ENCODE measurements at regions not wholly inside any gene's neighbourhood (a gene's known extent, or its start where the extent isn't known, plus 50 kb on each side); places are given as distances from the start of the nearest gene placed in this dataset.

DNA sequence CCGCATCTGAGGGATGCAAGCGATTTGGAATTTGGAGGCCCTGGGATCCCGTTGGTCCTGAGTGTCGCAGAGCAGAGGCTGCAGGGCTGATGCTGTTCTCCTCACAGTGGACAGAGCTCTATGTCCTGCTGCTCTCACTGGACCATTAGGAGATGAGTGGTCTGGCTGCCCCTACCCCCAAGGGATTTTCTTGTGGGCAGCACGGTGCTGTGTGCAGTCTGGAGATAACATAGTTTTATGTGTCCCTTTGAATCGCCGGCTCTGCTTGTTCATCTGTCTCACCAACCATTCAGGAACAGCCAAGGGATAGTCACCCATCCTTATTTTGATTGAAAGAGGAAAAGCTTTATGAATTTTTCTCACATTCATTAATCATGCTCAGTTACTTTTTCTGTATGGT lies 49.9 kb downstream of the CHRM3 start:
- DNase-seq = no peak

DNA sequence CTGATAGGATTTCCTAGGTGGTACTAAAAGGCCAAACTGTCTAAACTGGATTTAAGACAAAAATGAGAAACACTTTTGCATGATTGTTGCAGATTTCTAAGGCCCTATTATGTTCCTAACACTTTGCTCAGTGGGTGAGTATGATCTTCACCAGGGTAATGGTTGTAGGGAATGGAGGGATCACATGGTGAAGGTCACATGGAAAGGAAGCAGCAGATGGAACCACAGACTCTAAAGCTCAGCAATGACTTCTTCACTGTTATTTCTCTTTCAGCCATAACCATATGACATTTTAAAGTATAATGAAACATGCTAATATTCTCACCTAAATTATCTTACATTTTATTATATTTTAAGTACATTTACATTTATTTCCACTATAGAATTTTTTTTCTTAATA lies 51.5 kb downstream of the CHRM3 start:
- no peak for DNase-seq

DNA sequence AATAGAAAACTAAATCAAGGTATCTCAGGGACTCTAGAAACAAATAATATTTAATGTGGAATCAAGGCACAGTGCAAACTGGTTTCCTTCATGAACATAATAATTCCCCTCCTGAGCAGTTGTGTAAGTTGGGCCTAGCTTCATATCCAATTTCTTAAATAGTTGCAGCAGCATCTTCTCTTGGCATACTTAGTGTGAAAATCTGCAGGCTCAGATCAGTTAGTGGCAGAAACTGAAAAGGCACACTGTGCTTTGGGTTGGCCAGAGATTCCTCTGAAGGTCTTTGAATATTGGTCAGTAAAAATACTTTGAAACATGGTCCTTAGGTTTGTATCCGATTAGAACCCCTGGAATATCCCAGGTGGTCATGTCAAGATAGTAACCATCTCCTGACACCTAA lies 52.5 kb downstream of the CHRM3 start:
- DNase-seq = no peak

DNA sequence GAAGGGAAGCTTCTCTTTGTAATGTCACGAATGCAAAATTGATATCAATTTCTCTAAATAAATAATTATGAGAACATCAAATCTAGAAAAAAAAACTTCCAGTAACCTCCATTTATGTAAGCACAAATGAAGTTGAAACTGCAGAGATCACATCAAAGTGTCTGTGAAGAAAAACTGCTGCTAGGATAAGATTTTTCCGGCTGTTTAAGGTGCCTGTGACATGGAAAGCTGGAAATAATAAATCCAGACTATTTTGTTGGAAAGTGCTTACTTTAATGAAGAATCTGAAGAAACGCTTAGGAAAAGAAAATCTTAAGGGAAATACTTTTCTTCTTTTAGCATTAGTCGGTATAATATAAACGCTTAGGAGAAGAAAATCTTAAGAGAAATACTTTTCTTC lies 57.0 kb downstream of the CHRM3 start:
- no peak for DNase-seq

DNA sequence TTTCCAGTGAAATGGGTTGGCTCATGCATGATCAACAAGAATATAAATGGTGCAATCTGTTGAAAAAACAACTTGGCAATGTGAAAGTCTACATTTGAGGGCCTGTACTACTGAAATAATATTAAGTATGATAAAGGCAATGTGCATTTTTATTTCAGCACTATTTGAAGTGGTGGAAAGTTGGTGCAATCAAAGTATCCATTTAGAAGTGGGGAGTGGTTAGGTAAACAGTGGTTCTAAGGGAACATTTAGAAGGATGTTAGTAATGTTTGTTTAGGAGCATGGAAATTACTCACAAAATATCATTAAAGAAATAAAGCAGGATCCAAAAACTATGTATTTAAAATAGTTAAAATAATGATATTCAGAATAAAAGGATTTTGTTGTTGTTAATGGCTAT lies 60.2 kb downstream of the CHRM3 start:
- no peak for DNase-seq

- no peak for DNase-seq
These were observed 62.5 kb downstream of the CHRM3 start for GRCh38 chr1:239448911-239449310.

- no peak for DNase-seq
These were observed 69.4 kb downstream of the CHRM3 start for GRCh38 chr1:239455743-239456142.

GRCh38 chr1:239456788-239457187 lies 70.4 kb downstream of the CHRM3 start:
- no peak for DNase-seq

DNA sequence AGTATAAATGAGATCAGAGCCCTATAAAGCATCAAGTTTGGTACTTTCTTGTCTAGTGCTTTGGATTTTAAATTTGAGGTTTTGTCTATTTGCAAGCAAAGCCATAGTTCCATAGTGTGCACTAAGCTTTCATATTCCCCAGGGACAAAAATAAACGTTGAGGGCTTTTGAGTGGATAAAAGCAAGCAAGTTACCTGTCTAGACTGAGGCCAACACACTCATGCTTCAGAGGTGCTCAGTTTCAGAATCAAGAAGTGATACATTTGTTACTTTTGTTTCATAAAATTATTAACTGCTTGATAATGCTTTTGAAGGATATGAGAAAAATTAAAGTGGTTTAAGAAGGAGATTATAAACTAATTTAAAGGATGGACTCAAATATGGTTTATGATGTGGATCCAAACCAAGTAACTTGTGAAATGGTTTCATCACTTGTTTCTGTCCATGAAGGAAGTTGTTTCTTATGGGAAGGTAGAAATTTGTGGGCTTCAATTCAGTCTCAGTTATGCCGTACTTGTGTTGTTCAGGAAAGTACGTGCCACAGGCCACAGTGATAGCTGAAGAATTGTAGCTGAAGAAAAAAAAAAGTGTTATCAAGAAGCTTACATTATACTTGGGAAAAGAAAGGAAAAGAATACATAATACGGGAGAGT lies 71.2 kb downstream of the CHRM3 start:
- DNase-seq = no peak

- no peak for DNase-seq
These were observed 71.8 kb downstream of the CHRM3 start for GRCh38 chr1:239458144-239458500.

GRCh38 chr1:239467730-239468129 lies 81.4 kb downstream of the CHRM3 start:
- no peak for DNase-seq

DNA sequence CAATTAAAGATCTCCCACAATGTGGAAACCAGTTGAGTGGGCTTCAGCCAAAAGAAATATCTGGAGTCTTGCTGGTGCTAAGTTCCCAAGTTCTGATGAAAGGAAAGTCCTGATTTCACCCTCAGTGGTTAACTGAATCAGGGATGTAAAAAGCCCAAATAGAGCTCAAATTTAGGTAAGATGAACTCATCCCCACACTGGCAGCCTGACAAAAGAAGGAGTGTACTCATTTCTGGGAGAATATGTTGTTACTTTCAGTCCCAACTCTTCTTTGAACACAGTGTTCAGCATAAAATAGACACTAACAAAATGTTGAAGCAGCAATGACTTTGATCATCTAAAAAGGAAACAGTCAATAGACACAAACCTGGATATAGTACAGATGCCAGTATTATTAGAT lies 91.7 kb downstream of the CHRM3 start:
- DNase-seq = no peak

DNA sequence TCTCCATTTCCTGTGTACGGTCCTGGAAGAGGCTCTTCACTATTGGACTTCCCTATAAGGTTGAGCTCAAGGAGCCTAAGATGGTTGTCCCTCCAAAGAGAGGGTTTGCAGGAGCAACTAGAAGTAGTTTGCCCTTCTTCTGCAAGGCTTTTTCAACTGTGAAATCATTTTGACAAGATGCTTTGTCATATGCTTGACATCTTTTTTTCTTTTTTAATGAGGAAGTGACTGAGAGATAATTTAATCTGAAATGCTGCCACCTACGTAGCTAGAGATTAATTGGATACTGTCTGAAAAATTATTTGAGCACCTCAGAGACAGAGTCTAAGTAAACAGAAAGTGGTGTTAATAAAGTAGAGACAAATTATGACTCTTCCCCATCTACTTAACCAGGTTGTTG lies 97.0 kb downstream of the CHRM3 start:
- DNase-seq = no peak

DNA sequence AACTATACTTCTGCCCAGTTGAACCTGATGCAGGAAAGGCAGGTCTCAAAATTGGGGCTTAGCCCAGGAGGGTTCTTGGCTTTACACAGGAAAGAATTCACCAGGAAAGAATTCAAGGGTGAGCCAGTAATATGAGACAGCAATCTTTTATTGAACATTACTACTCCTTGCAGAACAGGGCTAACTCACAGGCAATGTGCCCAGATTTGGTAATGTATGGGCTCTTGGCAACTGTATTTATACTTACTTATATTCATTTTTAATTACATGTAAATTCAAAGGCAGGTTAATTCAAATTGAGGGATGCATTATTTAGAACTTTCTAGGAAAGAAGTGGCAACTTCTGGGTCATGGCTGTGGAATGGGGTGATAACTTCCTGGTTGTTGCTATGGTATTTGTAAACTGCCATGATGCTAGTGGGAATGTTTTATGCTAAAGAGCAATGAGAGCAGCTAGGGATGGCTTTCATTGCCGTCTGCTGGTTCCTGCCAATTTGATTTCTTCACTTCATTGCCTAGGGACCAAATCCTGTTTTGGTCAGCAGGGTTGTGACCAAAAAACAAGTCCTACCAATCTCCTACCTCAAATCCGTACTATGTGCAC lies 107.5 kb downstream of the CHRM3 start:
- DNase-seq = no peak

DNA sequence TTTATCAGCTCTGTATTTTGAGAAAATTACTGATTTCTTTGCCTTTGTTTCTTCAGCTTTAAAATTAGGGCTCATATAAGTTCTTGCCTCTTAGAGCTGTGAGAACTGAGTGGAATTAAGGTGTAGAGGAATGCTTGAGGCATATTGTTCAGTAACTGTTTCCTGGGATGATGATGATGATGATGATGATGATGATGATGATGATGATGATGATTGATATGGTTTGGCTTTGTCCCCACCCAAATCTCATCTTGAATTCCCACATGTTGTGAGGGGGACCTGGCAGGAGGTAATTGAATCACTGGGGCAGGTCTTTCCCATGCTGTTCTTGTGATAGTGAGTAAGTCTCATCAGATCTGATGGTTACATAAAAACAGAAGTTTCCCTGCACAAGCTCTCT lies 118.7 kb downstream of the CHRM3 start:
- no peak for DNase-seq

DNA sequence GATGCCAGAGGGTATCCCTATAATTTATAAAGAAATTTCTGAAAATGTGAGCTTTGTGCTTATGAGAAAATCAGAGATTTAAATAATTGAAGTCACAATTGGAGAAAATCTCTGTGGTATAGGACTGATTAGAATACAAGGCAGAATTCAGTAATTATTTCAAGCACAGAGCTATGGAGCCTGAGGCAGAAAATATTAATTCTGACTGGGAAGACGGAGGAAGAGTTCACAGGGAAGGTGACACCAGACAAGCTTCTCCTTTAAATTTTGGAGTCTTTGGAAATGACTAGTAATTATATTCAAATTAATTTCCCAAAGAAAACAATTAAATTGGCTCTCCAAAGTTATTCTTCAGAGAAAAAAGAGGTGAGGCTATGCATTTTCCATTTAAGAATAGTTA lies 121.5 kb downstream of the CHRM3 start:
- no peak for DNase-seq

- no peak for DNase-seq
These were observed 125.5 kb downstream of the CHRM3 start for GRCh38 chr1:239511875-239512274.

DNA sequence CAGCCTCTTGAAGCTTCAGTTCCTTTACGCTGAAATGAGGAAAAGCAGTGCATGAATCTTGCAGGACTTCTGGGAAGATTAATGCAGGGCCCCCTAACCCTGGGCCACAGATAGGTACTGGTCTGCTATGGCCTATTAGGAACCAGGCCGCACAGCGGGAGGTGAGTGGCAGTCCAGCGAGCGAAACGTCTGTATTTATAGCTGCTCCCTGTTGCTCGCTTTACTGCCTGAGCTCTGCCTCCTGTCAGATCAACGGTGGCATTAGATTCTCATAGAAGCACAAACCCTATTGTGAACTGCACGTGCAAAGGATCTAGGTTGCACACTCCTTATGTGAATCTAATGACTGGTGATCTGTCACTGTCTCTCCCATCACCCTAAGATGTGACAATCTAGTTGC lies 130.2 kb downstream of the CHRM3 start:
- DNase-seq = no peak

GRCh38 chr1:239526391-239526790 lies 140.0 kb downstream of the CHRM3 start:
- DNase-seq = no peak

DNA sequence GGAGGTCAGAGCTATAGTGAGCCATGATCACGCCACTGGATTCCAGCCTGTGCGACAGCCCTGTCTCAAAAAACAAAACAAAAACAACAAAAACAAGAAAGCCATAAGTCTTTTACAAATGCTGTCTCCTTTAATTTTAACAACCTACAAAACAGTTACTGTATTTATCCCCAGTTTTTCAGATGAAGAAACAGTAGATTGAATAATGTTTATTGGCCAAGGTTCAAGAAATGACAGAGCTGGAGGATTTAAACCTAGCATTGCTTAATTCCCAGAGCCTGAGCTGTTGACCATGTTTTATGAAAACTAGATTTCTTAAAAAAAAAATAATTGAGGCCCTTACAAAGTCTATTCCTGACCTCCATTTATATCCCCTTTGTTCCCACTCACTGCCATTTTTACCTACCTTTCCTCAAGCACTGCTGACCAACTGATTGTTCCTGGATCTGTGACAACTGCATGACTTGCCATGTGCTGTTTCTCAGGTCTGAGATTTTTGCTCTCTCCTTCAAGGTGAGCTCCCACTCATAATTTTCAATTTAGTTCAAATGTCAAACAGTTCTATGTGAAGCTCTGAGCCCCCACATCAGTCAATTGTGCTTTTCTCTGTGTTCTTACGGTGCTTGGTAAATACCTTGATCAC lies 140.8 kb downstream of the CHRM3 start:
- DNase-seq = no peak

DNA sequence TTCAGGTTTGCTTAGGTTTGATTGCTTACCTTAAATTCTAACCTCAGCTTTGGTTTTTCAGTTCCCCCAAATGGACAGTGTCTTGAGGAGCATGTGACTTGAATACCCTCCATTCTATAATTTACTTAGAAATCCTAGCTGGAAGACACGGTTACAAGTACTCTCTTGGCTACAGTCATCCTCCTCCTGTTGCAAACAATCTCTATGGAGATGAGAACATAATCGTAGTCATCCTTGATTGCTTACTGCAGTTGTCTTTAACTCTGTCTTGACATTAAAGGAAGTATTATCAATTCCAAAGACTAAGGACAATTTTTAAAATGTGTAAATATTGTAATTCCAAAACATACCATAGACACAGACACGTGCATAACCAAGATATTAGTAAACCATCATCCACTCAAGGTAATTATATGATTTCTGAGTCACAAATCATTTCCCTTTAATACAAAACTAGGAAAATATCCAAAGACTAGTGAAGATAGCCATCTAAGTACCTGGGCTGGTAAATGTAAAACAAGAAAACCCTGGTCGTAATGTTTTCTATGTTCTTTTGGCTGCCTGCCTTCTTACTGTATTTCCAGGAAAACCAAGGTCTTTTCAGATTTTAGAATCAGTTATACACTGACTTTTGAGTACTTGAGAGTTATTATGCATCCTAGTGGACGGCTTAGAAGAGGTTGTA lies 149.9 kb downstream of the CHRM3 start:
- DNase-seq = no peak

GRCh38 chr1:239537795-239538194 lies 151.4 kb downstream of the CHRM3 start:
- DNase-seq = no peak

Measured in amygdala (tissue), 56 donors.